ENCODE measurements at regions not wholly inside any gene's neighbourhood (a gene's known extent, or its start where the extent isn't known, plus 50 kb on each side); places are given as distances from the start of the nearest gene placed in this dataset.

DNA sequence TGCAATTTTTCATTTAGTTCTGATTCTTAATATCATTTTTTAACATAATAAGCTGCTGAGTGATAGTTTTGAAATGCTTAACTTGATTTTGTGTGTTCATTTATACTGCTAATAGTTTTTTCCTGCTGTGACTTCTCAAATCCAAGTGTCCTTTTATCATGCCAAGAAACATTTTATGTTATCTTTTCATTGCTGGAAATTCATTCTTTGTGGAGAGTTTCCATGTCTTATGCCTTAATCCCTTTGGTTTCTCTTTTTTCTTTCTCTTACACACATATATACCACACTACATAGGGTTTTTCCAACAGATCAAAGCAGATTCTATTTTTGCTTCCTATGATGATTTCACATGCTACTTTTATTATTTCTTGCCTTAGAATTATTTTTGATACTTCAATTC lies 981.1 kb downstream of the SLC6A15 start:
- TF ChIP-seq, protein P1, sequence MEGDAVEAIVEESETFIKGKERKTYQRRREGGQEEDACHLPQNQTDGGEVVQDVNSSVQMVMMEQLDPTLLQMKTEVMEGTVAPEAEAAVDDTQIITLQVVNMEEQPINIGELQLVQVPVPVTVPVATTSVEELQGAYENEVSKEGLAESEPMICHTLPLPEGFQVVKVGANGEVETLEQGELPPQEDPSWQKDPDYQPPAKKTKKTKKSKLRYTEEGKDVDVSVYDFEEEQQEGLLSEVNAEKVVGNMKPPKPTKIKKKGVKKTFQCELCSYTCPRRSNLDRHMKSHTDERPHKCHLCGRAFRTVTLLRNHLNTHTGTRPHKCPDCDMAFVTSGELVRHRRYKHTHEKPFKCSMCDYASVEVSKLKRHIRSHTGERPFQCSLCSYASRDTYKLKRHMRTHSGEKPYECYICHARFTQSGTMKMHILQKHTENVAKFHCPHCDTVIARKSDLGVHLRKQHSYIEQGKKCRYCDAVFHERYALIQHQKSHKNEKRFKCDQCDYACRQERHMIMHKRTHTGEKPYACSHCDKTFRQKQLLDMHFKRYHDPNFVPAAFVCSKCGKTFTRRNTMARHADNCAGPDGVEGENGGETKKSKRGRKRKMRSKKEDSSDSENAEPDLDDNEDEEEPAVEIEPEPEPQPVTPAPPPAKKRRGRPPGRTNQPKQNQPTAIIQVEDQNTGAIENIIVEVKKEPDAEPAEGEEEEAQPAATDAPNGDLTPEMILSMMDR (IDR thresholded peaks at IDR 0.05; ENCODE audit: insufficient read depth, low read depth, low read length), result no peak
- TF ChIP-seq EZH2 (IDR thresholded peaks at IDR 0.05; ENCODE audit: insufficient read depth, low read length), result no peak

Data from astrocyte (in vitro differentiated cells and primary cell).